NCI-H1417 (cell line): ENCODE measurements at regions not wholly inside any gene's neighbourhood (a gene's known extent, or its start where the extent isn't known, plus 50 kb on each side); places are given as distances from the start of the nearest gene placed in this dataset.
"Not testable (repeated sequence)": the region's sequence is repeated elsewhere in the genome, so short reads cannot be mapped to it uniquely, and the experiment has no call there.

ENCODE experiments used
- DNase-seq, 3 experiments: peaks; one replicate each; lab custom pipeline; 2025; lab: John Stamatoyannopoulos, UW

- DNase-seq: peak; percentile 76 to 93 (median 89)
Measured at GRCh38 chr4:128454281-128454871, 166.8 kb upstream of the PGRMC2 start.

DNA sequence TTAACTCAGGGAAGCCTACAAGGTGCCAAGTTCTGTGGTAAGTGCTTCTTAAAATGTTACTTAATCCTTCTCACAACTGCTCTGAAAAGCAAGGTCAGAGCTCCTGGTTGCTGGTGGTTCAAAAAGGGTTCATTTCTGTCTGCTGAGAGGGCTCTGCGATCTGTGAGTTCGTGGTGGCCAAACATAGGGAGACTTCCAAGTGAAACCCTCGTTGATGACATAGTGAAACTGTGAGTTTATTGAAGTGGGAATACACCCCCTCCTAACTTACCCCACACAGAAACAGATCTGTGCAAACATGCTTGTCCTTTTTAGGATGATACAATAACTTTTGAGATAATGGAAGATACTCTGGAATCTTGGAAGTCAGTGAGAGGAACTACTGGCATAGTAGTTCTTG lies 164.8 kb upstream of the PGRMC2 start:
- DNase-seq: no peak

GRCh38 chr4:128451270-128451905 lies 163.8 kb upstream of the PGRMC2 start:
- no peak for DNase-seq

- no peak for DNase-seq
Measured at GRCh38 chr4:128450326-128451120, 162.9 kb upstream of the PGRMC2 start.

DNA sequence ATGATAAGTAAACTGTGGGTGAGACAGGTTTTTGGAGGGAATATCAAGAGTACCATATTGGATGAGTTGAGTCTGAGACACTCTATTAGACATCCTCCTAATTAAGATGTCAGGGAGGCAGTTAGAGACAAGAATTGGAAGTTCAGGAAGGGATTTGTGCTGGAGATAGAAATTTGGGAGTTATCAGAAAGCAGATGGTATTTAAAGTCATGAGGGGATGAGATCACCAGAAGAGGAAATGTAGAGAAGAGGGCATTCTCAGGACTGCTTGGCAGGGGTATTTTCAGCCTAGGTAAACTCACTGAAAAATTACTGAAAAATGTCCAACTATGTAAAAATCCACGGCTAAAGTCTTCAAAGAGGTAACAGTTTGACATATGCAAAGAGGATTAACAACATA lies 161.6 kb upstream of the PGRMC2 start:
- DNase-seq: no peak

- DNase-seq: no peak
Measured at GRCh38 chr4:128444544-128445302, 157.1 kb upstream of the PGRMC2 start.

- no peak for DNase-seq
Measured at GRCh38 chr4:128440923-128441322, 153.3 kb upstream of the PGRMC2 start.

- not testable (repeated sequence) for DNase-seq
Measured at GRCh38 chr4:128437023-128437422, 149.4 kb upstream of the PGRMC2 start.

GRCh38 chr4:128429023-128429613 lies 141.5 kb upstream of the PGRMC2 start:
- not testable (repeated sequence) for DNase-seq

DNA sequence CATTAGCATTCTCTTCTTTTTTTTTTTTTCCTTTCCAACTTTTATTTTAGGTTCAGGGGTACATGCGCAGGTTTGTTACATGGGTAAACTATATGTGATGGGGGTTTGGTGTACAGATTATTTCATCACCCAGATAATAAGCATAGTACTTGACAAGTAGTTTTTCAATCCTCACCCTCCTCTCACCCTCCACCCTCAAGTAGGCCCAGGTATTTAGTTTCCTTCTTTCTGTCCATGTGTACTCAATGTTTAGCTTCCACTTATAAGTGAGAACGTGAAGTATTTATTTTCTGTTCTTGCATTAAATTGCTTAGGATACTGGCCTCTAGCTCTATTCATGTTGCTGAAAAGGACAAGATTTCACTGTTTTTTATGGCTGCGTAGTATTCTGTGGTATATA lies 140.8 kb upstream of the PGRMC2 start:
- DNase-seq: no peak

DNA sequence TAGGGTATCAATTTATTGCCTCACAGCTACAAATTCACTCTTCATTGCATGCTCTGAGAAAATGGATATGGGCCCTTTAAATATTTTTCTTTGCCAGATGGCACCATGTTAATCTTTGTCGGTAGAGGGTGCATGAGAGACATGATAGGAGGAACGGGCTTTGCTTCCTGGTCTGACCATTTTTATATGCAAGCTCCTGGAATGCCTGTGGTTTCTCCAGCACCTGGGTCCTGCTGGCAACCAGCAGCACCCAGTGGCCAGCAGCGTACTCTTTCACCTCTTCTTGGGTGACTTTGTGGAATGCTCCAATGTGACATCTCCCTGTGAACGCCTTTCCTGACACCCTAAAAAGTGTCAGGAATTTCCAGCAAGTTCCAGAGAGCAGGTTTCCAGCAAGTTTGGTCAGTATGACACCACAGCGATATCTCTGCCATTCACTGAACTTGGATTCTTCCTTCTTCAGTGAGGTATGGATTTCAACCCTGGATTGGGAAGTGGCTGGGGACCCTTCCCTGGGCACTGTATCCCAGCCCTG lies 140.3 kb upstream of the PGRMC2 start:
- DNase-seq: peak in 2 of 3 experiments; percentile 10 to 31

DNA sequence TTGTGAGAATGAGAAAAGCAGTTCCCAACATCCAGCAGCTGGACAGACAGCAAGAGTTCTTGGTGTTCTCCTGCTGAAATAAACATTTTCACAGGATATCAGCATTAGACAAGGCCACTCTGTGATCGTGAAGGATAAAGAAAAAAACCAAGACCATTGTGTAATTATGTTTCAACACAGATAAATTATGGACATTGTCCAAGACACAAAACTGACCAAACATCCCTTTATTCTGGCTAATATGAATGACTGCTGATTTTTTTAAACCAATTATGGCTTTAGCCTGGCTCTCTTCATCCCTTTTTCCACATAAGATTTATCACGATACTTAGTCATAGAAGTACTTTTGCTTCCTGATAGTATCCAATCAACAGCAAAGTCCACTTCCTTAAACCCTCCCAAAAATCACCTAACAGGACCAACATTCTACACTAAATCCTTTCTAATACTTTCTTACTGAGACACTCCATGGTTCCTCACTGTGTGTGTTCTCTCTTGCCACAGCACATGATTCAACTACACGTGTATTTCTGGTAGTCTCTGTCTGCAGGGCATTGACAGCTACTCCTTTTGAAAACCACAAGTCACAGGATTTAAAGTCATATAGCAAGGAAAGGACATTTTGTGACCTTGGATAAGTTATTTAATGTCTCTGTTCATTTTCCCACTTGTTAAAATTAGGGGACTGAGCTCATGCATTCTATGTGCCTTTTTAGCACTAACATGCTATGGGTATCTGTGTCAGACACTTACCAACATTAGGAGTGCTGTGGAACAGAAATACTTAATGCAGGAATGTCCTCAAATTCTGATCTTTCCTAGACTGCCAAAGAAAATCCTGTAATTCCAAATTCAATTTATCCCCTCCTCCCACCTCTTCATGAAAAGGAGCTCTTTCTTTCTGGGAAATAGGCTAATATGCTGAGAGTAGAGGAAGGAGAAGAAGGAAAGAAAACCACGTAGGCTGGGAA lies 137.2 kb upstream of the PGRMC2 start:
- no peak for DNase-seq

GRCh38 chr4:128422296-128422695 lies 134.7 kb upstream of the PGRMC2 start:
- DNase-seq: not testable (repeated sequence)

DNA sequence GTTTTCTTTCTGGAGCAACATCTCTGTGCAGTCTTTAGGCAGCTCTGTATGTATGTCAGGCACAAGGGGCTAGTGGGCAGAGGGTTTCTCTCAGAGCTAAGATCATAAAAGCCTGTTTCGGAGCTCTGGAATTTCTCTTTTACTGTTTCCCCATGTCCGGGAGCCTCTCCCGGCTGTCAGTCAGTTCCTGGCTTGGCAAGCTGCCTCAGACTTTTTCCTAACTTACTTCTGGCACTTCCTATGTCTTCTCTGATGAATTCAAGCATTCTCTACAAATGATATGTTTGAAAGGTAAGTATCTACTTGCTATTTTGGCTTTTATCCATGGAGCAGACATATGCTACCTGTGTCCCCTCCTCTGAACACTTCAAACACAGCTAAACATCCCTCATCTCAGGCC lies 129.3 kb upstream of the PGRMC2 start:
- DNase-seq: no peak

- no peak for DNase-seq
Measured at GRCh38 chr4:128410037-128410436, 122.4 kb upstream of the PGRMC2 start.

DNA sequence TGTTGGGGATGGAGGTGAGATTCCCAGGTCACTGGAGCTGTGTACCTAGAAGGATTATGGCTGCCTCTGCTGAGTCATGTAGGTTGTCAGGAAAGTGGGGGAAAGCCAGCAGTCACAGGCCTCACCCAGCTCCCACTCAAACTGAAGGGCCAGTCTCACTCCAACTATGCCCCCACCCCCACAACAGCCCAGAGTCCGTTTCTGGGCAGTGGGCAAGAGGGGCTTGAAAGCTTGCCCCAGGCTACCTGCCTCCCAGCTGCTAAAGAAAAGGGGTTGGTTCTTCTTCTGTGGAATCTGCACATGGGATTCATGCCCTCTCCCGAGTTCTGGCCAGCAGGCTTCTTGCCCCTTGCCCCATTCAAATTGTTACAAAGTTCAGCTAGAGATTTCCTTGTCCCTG lies 116.0 kb upstream of the PGRMC2 start:
- DNase-seq: no peak

DNA sequence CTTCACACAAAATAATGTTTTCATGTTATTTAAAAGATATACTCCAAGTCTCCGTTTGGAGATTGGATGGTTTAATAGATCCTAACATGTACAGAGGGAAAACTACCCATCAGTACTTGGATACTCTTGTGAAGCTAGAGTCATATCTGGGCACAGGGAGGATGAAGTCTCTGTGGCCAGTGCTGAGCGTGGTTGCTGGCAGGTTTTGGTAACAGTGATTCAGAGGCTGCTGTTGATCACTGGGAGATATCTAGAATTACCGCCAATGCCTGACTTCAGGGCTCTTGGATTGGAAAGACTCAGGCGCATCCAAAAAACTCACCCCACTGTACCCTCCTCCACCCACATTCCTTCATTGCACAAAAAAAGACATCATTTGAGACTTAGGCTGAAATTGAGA lies 107.2 kb upstream of the PGRMC2 start:
- DNase-seq: no peak

DNA sequence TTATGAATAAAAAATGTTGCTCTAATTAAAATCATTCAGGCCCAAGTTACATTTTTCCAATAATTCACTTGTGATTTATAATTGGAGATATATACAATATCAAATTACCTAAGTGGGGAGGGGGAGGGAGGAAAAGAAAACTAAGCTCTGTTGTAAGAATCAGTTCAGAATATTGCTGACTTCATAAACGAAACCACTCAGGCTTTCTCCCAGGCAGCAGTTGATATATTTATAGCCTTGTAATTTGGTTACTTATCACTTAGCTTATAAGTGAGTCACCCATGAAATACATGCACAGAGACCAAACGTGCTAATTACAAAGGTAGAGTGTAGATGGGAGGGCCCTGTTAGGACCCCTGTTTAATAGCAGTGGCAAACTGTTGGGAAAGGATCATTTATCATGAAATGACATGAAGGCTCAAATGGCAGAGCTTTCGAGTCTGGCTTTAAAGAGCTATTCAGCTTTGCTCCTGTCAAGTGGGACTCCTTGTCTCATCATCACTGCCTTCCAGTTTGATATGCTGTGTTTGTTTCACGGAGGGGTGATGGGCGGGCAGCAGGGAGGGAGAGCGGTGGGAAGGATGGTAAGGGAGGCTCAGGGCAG lies 105.6 kb upstream of the PGRMC2 start:
- DNase-seq: peak; percentile 54 to 99 (median 82)

DNA sequence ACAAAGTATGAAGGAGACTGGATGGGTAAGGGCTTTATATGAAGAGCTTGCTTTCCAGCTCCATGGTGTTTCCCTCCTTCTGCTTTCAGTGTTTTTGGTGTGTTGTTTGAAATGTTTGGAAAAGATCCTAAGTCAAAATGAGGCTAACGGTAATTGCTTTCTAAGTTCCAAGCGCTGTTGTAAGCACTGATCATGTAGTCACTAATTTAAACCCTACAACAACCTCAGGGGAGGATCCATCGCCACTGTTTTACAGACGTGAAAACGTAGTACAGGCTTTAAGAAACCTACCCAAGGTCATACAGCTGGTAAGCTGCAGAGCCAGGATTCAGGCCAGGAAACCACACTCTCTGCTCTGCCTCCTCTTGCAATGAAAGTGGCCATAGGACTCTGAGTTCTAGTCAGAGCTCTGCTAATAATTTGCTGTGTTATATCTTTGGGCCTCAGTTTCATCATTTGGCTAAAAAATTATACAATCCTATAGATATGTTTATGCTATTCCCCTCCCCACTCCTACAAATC lies 102.9 kb upstream of the PGRMC2 start:
- DNase-seq: no peak

DNA sequence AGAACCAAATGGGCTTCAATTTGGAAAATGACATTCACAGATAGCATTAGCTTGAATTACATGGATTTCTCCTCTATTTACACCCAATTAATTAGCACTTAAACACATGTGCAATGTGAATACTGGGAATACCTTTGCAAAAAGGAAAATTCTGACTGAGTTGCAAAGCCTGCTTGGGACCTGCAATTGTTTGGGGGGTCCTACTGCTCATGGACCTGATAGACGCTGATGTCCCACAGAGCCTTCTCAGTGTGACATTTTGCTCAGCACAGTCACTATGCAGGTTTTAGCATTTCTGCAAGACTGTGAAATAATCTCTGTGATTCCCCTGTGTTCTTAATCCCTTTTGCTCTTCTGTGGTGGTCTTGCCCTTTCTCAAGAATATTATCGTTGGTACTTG lies 101.2 kb upstream of the PGRMC2 start:
- DNase-seq: no peak
